Ishikawa (cell line): ENCODE measurements at regions not wholly inside any gene's neighbourhood (a gene's known extent, or its start where the extent isn't known, plus 50 kb on each side); places are given as distances from the start of the nearest gene placed in this dataset.

ENCODE experiments used
- CEBPB ChIP-seq: IDR thresholded peaks from 2 replicates; pipeline ENCODE4 v1.6.1; 2012
- CREB1 ChIP-seq: IDR thresholded peaks from 2 replicates; pipeline ENCODE4 v1.6.1; 2012; ENCODE audit warnings: low read depth
- EGR1 ChIP-seq: IDR thresholded peaks from 2 replicates; pipeline ENCODE4 v1.6.1; 2012
- EP300 ChIP-seq: IDR thresholded peaks from 2 replicates; pipeline ENCODE4 v1.6.1; 2012; ENCODE audit warnings: borderline replicate concordance
- FOXM1 ChIP-seq: IDR thresholded peaks from 2 replicates; pipeline ENCODE4 v1.6.1; 2012; ENCODE audit warnings: low read depth, borderline replicate concordance
- MAX ChIP-seq: IDR thresholded peaks from 2 replicates; pipeline ENCODE4 v1.6.1; 2012
- NFIC ChIP-seq: IDR thresholded peaks from 2 replicates; pipeline ENCODE4 v1.6.1; 2012
- RAD21 ChIP-seq: IDR thresholded peaks from 2 replicates; pipeline ENCODE4 v1.6.1; 2012; ENCODE audit warnings: low read depth
- TAF1 ChIP-seq: IDR thresholded peaks from 2 replicates; pipeline ENCODE4 v1.6.1; 2012; ENCODE audit warnings: low read depth, mild to moderate bottlenecking
- TCF12 ChIP-seq: IDR thresholded peaks from 2 replicates; pipeline ENCODE4 v1.6.1; 2012; ENCODE audit warnings: low read depth
- TEAD4 ChIP-seq: IDR thresholded peaks from 2 replicates; pipeline ENCODE4 v1.6.1; 2012
- USF1 ChIP-seq: IDR thresholded peaks from 2 replicates; pipeline ENCODE4 v1.6.1; 2012
- YY1 ChIP-seq: IDR thresholded peaks from 2 replicates; pipeline ENCODE4 v1.6.1; 2012; ENCODE audit warnings: low read depth
- ZBTB7A ChIP-seq: IDR thresholded peaks from 2 replicates; pipeline ENCODE4 v1.6.1; 2012; ENCODE audit warnings: low read depth
- TF ChIP-seq, protein P1 (sequence below): IDR thresholded peaks from 2 replicates; pipeline ENCODE4 v1.6.1; 2012; ENCODE audit warnings: low read depth, mild to moderate bottlenecking

GRCh38 chr10:2054728-2055127, 317.4 kb upstream of the ADARB2 start:
- no peak for TF ChIP-seq NFIC
- no peak for TF ChIP-seq MAX
- no peak for TF ChIP-seq CEBPB
- TF ChIP-seq, protein P1, sequence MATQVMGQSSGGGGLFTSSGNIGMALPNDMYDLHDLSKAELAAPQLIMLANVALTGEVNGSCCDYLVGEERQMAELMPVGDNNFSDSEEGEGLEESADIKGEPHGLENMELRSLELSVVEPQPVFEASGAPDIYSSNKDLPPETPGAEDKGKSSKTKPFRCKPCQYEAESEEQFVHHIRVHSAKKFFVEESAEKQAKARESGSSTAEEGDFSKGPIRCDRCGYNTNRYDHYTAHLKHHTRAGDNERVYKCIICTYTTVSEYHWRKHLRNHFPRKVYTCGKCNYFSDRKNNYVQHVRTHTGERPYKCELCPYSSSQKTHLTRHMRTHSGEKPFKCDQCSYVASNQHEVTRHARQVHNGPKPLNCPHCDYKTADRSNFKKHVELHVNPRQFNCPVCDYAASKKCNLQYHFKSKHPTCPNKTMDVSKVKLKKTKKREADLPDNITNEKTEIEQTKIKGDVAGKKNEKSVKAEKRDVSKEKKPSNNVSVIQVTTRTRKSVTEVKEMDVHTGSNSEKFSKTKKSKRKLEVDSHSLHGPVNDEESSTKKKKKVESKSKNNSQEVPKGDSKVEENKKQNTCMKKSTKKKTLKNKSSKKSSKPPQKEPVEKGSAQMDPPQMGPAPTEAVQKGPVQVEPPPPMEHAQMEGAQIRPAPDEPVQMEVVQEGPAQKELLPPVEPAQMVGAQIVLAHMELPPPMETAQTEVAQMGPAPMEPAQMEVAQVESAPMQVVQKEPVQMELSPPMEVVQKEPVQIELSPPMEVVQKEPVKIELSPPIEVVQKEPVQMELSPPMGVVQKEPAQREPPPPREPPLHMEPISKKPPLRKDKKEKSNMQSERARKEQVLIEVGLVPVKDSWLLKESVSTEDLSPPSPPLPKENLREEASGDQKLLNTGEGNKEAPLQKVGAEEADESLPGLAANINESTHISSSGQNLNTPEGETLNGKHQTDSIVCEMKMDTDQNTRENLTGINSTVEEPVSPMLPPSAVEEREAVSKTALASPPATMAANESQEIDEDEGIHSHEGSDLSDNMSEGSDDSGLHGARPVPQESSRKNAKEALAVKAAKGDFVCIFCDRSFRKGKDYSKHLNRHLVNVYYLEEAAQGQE, result no peak
- TF ChIP-seq TEAD4, result no peak
- no peak for TF ChIP-seq EGR1
- TF ChIP-seq RAD21, result no peak
- TF ChIP-seq TCF12, result no peak
- no peak for TF ChIP-seq FOXM1
- TF ChIP-seq TAF1, result no peak
- no peak for TF ChIP-seq CREB1
- TF ChIP-seq EP300, result no peak
- TF ChIP-seq YY1, result no peak
- TF ChIP-seq ZBTB7A, result no peak

GRCh38 chr10:2053805-2054204, 316.5 kb upstream of the ADARB2 start:
- TF ChIP-seq MAX (no peak), FOXM1 (no peak), YY1 (no peak), RAD21 (no peak), EP300 (no peak), EGR1 (no peak), TEAD4 (no peak), NFIC (no peak)
- TF ChIP-seq, protein P1, result no peak

DNA sequence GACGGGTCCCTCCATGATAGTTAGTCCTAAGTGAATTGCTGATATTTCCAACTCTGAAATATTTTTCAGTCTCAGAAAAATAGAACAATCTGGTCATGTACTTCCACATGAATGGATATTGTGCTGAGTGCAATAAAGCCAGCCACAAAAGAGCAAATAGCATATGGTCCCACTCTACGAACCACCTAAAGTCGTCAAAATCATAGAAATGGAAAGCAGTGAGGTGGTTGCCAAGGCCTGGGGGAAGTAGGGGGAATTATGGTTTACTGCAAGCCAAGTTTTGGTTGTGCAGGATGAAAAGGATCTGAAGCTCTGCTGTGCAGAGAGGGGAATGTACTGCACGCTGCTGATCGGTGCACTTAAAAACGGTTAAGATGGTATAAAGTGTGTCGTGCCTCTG, 313.8 kb upstream of the ADARB2 start:
- TF ChIP-seq CEBPB, result no peak
- no peak for TF ChIP-seq USF1

DNA sequence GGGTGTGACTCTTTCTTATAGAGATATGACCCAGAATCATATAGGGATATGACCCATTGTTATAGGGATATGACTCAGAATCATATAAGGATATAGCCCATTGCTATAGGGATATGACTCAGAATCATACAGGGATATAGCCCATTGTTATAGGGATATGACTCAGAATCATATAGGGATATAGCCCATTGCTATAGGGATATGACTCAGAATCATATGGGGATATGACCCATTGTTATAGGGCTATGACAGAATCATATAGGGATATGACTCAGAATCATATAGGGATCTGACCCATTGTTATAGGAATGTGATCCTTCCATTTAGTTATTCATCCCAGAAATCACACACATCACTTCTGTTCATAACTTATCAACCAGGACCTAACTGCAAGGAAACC, 312.2 kb upstream of the ADARB2 start:
- TF ChIP-seq YY1 (no peak), RAD21 (no peak), CREB1 (no peak), EP300 (no peak), TCF12 (no peak), TEAD4 (no peak), ZBTB7A (no peak)

DNA sequence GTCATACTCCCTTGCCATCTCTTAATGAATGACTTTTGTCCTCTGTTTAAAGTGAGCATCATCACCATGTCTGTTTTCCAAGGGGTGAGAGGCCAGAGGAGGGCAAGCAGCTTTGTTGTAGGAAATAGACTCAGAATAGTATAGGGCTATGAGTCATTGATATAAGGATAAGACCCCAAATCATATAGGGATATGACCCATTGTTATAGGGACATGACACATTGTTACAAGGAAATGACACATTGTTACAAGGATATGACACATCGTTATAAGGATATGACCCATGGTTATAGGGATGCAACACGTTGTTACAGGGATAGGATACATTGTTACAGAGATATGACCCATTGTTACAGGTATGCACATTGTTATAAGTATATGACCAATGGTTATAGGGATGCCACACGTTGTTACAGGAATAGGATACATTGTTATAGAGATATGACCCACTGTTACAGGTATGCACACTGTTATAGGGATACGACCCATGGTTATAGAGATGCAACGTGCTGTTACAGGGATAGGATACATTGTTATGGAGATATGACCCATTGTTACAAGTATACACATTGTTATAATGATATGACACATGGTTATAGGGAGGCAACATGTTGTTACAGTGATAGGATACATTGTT, 311.1 kb upstream of the ADARB2 start:
- TF ChIP-seq TCF12 (no peak), MAX (no peak), FOXM1 (no peak), RAD21 (no peak), USF1 (no peak)
- TF ChIP-seq, protein P1, result no peak
